Gastroesophageal sphincter (tissue), 4 donors: ENCODE measurements at regions not wholly inside any gene's neighbourhood (a gene's known extent, or its start where the extent isn't known, plus 50 kb on each side); places are given as distances from the start of the nearest gene placed in this dataset.

Experiments
- ATAC-seq: fragments of 150-250 bp; one replicate; pipeline ENCODE4 v1.9.1; 2016; ENCODE audit warnings: mild to moderate bottlenecking, moderate library complexity
- H3K27ac ChIP-seq, 4 donors: fragments of 200-600 bp; sonication (generic) in 3 of 4; 1 replicate in 3 of 4; 2 replicates in 1 of 4; pipeline ENCODE4 v1.5.1; 2016 to 2019
- H3K27me3 ChIP-seq: fragments of 200-600 bp; sonication (generic); one replicate; pipeline ENCODE4 v1.5.1; 2019
- H3K36me3 ChIP-seq, 2 donors: fragments of 200-600 bp; sonication (generic); one replicate each; pipeline ENCODE4 v1.5.1; 2019; ENCODE audit warnings: control low read depth in 1 of 2
- H3K4me1 ChIP-seq, 3 donors: fragments of 200-600 bp; sonication (generic); 1 replicate in 2 of 3; 2 replicates in 1 of 3; pipeline ENCODE4 v1.5.1; 2016 to 2019; ENCODE audit warnings: control low read depth in 2 of 3
- H3K4me3 ChIP-seq, 2 donors: fragments of 200-600 bp; sonication (generic); one replicate each; pipeline ENCODE4 v1.5.1; 2019; ENCODE audit warnings: mild to moderate bottlenecking in 1 of 2, moderate library complexity in 1 of 2
- H3K9me3 ChIP-seq, 3 donors: fragments of 200-600 bp; sonication (generic); one replicate each; pipeline ENCODE4 v1.5.1; 2017 to 2019; ENCODE audit warnings: control low read depth in 2 of 3
- CTCF ChIP-seq, 4 experiments: fragments of 200-600 bp in 2 of 4; fragments of 450-650 bp in 2 of 4; sonication (generic) in 1 of 4; IDR thresholded peaks; one replicate each; pipeline ENCODE4 v1.5.1; 2017 to 2019; ENCODE audit warnings: antibody characterized with exemption in 4 of 4, mild to moderate bottlenecking in 2 of 4, moderate library complexity in 2 of 4
- EP300 ChIP-seq: sonication (generic); formaldehyde crosslinking; IDR thresholded peaks from one replicate; pipeline ENCODE4 v1.6.1; 2017; ENCODE audit warnings: antibody characterized with exemption, mild to moderate bottlenecking
- POLR2A ChIP-seq, 2 donors: fragments of 450-650 bp; IDR thresholded peaks; one replicate each; pipeline ENCODE4 v1.6.1; 2017; ENCODE audit warnings: antibody characterized with exemption in 2 of 2, mild to moderate bottlenecking in 2 of 2, moderate library complexity in 1 of 2
- POLR2AphosphoS5 ChIP-seq: sonication (generic); formaldehyde crosslinking; IDR thresholded peaks from one replicate; pipeline ENCODE4 v1.6.1; 2017; ENCODE audit warnings: antibody characterized with exemption
- WGBS, 2 donors: methylation state at CpG; one replicate each; pipeline ENCODE4 v1.1.5; 2018; ENCODE audit warnings: low coverage in 1 of 2; 5-methylcytosine and 5-hydroxymethylcytosine counted together

- no peak overlapping the region for H3K4me3 ChIP-seq
- H3K27me3 ChIP-seq, result no peaks in the 10 kb centered on the region
- no peak overlapping the region for H3K27ac ChIP-seq
- H3K4me1 ChIP-seq, result no peaks in the 10 kb centered on the region
- peaks cover 0 to 18% (median 0%) of the 10 kb centered on the region in 3 donors for H3K9me3 ChIP-seq
- no peaks in the 10 kb centered on the region for H3K36me3 ChIP-seq
- WGBS, 2 donors, result 63 to 90% methylated on average over 2 to 3 of the region's 4 CpGs
- ATAC-seq, result no peak
- no peak for TF ChIP-seq CTCF (IDR thresholded peaks at IDR 0.05)
- no peak for TF ChIP-seq POLR2A (IDR thresholded peaks at IDR 0.05)
- TF ChIP-seq EP300, result no peak
- TF ChIP-seq POLR2AphosphoS5, result no peak
Observed at GRCh38 chr10:123287594-123288247, 133.5 kb downstream of the BUB3 start.

GRCh38 chr10:123289432-123289831 lies 135.2 kb downstream of the BUB3 start:
- no peak for ATAC-seq
- H3K4me1 ChIP-seq, result no peaks in the 10 kb centered on the region
- H3K4me3 ChIP-seq, result no peak overlapping the region
- peaks cover 0 to 18% (median 0%) of the 10 kb centered on the region in 3 donors for H3K9me3 ChIP-seq
- 83% methylated on average over 1 of the region's 1 CpG for WGBS, 2 donors
- no peak overlapping the region for H3K27ac ChIP-seq
- H3K36me3 ChIP-seq, result no peaks in the 10 kb centered on the region
- TF ChIP-seq POLR2A (IDR thresholded peaks at IDR 0.05) (no peak), CTCF (IDR thresholded peaks at IDR 0.05) (no peak), POLR2AphosphoS5 (no peak), EP300 (no peak)
- no peaks in the 10 kb centered on the region for H3K27me3 ChIP-seq

GRCh38 chr10:123294109-123294508 lies 139.9 kb downstream of the BUB3 start:
- WGBS, 2 donors, result 73 to 87% methylated on average over 5 of the region's 5 CpGs
- H3K27ac ChIP-seq, result no peak overlapping the region

GRCh38 chr10:123294886-123295285 lies 140.7 kb downstream of the BUB3 start:
- 85% methylated on average over 4 of the region's 4 CpGs; no CpG with 5 or more reads in 1 of the 2 donors for WGBS, 2 donors
- TF ChIP-seq EP300 (no peak), POLR2AphosphoS5 (no peak), CTCF (IDR thresholded peaks at IDR 0.05) (no peak), POLR2A (IDR thresholded peaks at IDR 0.05) (no peak)
- Histone ChIP-seq H3K4me3 (no peak overlapping the region), H3K36me3 (no peaks in the 10 kb centered on the region), H3K9me3 (peaks cover 0 to 9% (median 0%) of the 10 kb centered on the region in 3 donors), H3K4me1 (no peaks in the 10 kb centered on the region), H3K27ac (no peak overlapping the region), H3K27me3 (no peaks in the 10 kb centered on the region)
- ATAC-seq, result no peak

More at GRCh38 chr10:123294109-123294508, 139.9 kb downstream of the BUB3 start:
- H3K4me1 ChIP-seq, result no peaks in the 10 kb centered on the region
- H3K27me3 ChIP-seq, result no peaks in the 10 kb centered on the region
- no peak for TF ChIP-seq POLR2A (IDR thresholded peaks at IDR 0.05)
- TF ChIP-seq CTCF (IDR thresholded peaks at IDR 0.05), result no peak
- TF ChIP-seq EP300, result no peak
- no peak for TF ChIP-seq POLR2AphosphoS5
- ATAC-seq, result no peak
- peaks cover 0 to 16% (median 0%) of the 10 kb centered on the region in 3 donors for H3K9me3 ChIP-seq
- H3K36me3 ChIP-seq, result no peaks in the 10 kb centered on the region
- no peak overlapping the region for H3K4me3 ChIP-seq

- Histone ChIP-seq H3K27me3 (no peaks in the 10 kb centered on the region), H3K36me3 (no peaks in the 10 kb centered on the region), H3K4me3 (no peak overlapping the region), H3K4me1 (no peaks in the 10 kb centered on the region), H3K9me3 (peaks cover 0 to 7% (median 0%) of the 10 kb centered on the region in 3 donors), H3K27ac (no peak overlapping the region)
- no peak for ATAC-seq
- 80 to 86% methylated on average over 1 of the region's 1 CpG for WGBS, 2 donors
- TF ChIP-seq POLR2A (IDR thresholded peaks at IDR 0.05) (no peak), EP300 (no peak), POLR2AphosphoS5 (no peak), CTCF (IDR thresholded peaks at IDR 0.05) (no peak)
Observed at GRCh38 chr10:123295644-123296043, 141.4 kb downstream of the BUB3 start.
